ENCODE measurements at regions not wholly inside any gene's neighbourhood (a gene's known extent, or its start where the extent isn't known, plus 50 kb on each side); places are given as distances from the start of the nearest gene placed in this dataset.

DNA sequence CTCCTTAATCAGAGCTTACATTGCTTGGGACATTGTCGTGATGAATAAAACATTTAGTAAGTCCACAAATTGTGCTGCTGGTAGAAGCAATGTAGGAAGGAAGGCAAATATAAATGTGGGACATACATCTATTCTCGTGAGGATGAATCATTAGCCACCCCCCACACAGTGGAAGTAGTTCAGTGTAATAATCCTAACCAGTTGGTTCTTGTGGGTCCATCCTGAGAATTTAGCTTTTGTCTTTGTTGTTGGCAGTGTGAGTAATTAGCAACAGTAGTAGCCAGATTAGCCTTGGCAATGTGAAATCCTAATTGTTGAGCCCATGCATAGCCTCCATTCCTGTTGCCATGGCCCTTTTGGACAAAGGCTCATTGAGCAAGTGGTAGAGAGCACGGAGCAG is 532.1 kb downstream of the FBXO15 start:
- TF ChIP-seq CTCF (IDR thresholded peaks at IDR 0.05; ENCODE audit: low read depth, low read length): no peak
- no peak for TF ChIP-seq EZH2phosphoT487 (IDR thresholded peaks at IDR 0.05; ENCODE audit: low read depth)

Data from OCI-LY3 (cell line).